ENCODE measurements at regions not wholly inside any gene's neighbourhood (a gene's known extent, or its start where the extent isn't known, plus 50 kb on each side); places are given as distances from the start of the nearest gene placed in this dataset.

GRCh38 chrX:7220121-7220520 lies 72.2 kb upstream of the PUDP start:
- Histone ChIP-seq H3K4me1 (ENCODE audit: control extremely low read depth in 1 of 4, control insufficient read depth in 4 of 4, insufficient read depth in 4 of 4, low read length in 3 of 4) (no peaks in the 10 kb centered on the region), H3K27ac (ENCODE audit: insufficient read depth in 1 of 2, low read depth in 1 of 2, low read length in 2 of 2, poor library complexity in 1 of 2, severe bottlenecking in 2 of 2) (no peak overlapping the region), H3K9me3 (ENCODE audit: control extremely low read depth in 1 of 5, control insufficient read depth in 4 of 5, insufficient read depth in 2 of 5, low read depth in 1 of 5, low read length in 4 of 5) (no peaks in the 10 kb centered on the region), H3K4me3 (ENCODE audit: control insufficient read depth in 1 of 7, extremely low read depth in 1 of 7, insufficient read depth in 4 of 7, low read depth in 2 of 7, low read length in 6 of 7) (no peak overlapping the region), H3K27me3 (replicated peaks in 2 of 5; ENCODE audit: control insufficient read depth in 4 of 5, insufficient read depth in 5 of 5, low read length in 4 of 5) (no peaks in the 10 kb centered on the region), H3K36me3 (ENCODE audit: control insufficient read depth in 4 of 4, insufficient read depth in 4 of 4, low read length in 3 of 4) (no peaks in the 10 kb centered on the region)
- POLR2A ChIA-PET = no interaction called here
- DNase-seq = no peak
- WGBS (ENCODE audit: insufficient coverage) = 83% methylated on average over 2 of the region's 10 CpGs
- CTCF ChIA-PET = no interaction called here

- no peaks in the 10 kb centered on the region for H3K27me3 ChIP-seq (replicated peaks in 2 of 5; ENCODE audit: control insufficient read depth in 4 of 5, insufficient read depth in 5 of 5, low read length in 4 of 5)
- CTCF ChIA-PET = no interaction called here
- no peaks in the 10 kb centered on the region for H3K36me3 ChIP-seq (ENCODE audit: control insufficient read depth in 4 of 4, insufficient read depth in 4 of 4, low read length in 3 of 4)
- H3K4me1 ChIP-seq (ENCODE audit: control extremely low read depth in 1 of 4, control insufficient read depth in 4 of 4, insufficient read depth in 4 of 4, low read length in 3 of 4) = no peaks in the 10 kb centered on the region
- no peak for DNase-seq
- POLR2A ChIA-PET = no interaction called here
- no peak overlapping the region for H3K4me3 ChIP-seq (ENCODE audit: control insufficient read depth in 1 of 7, extremely low read depth in 1 of 7, insufficient read depth in 4 of 7, low read depth in 2 of 7, low read length in 6 of 7)
- H3K9me3 ChIP-seq (ENCODE audit: control extremely low read depth in 1 of 5, control insufficient read depth in 4 of 5, insufficient read depth in 2 of 5, low read depth in 1 of 5, low read length in 4 of 5) = no peaks in the 10 kb centered on the region
- H3K27ac ChIP-seq (ENCODE audit: insufficient read depth in 1 of 2, low read depth in 1 of 2, low read length in 2 of 2, poor library complexity in 1 of 2, severe bottlenecking in 2 of 2) = no peak overlapping the region
- WGBS (ENCODE audit: insufficient coverage) = 82% methylated on average over 6 of the region's 7 CpGs
Observed at GRCh38 chrX:7219153-7219705, 71.3 kb upstream of the PUDP start.

- no peaks in the 10 kb centered on the region for H3K4me1 ChIP-seq (ENCODE audit: control extremely low read depth in 1 of 4, control insufficient read depth in 4 of 4, insufficient read depth in 4 of 4, low read length in 3 of 4)
- no peak overlapping the region for H3K4me3 ChIP-seq (ENCODE audit: control insufficient read depth in 1 of 7, extremely low read depth in 1 of 7, insufficient read depth in 4 of 7, low read depth in 2 of 7, low read length in 6 of 7)
- no peaks in the 10 kb centered on the region for H3K36me3 ChIP-seq (ENCODE audit: control insufficient read depth in 4 of 4, insufficient read depth in 4 of 4, low read length in 3 of 4)
- H3K27me3 ChIP-seq (replicated peaks in 2 of 5; ENCODE audit: control insufficient read depth in 4 of 5, insufficient read depth in 5 of 5, low read length in 4 of 5) = no peaks in the 10 kb centered on the region
- no peak for DNase-seq
- no peak overlapping the region for H3K27ac ChIP-seq (ENCODE audit: insufficient read depth in 1 of 2, low read depth in 1 of 2, low read length in 2 of 2, poor library complexity in 1 of 2, severe bottlenecking in 2 of 2)
- no peaks in the 10 kb centered on the region for H3K9me3 ChIP-seq (ENCODE audit: control extremely low read depth in 1 of 5, control insufficient read depth in 4 of 5, insufficient read depth in 2 of 5, low read depth in 1 of 5, low read length in 4 of 5)
- WGBS (ENCODE audit: insufficient coverage) = 100% methylated on average over 4 of the region's 8 CpGs
- ChIA-PET CTCF (no interaction called here), POLR2A (no interaction called here)
Observed at GRCh38 chrX:7218321-7219152, 70.6 kb upstream of the PUDP start.

GRCh38 chrX:7216981-7217587 lies 69.1 kb upstream of the PUDP start:
- Histone ChIP-seq H3K4me3 (ENCODE audit: control insufficient read depth in 1 of 7, extremely low read depth in 1 of 7, insufficient read depth in 4 of 7, low read depth in 2 of 7, low read length in 6 of 7) (no peak overlapping the region), H3K36me3 (ENCODE audit: control insufficient read depth in 4 of 4, insufficient read depth in 4 of 4, low read length in 3 of 4) (no peaks in the 10 kb centered on the region), H3K27me3 (replicated peaks in 2 of 5; ENCODE audit: control insufficient read depth in 4 of 5, insufficient read depth in 5 of 5, low read length in 4 of 5) (no peaks in the 10 kb centered on the region), H3K4me1 (ENCODE audit: control extremely low read depth in 1 of 4, control insufficient read depth in 4 of 4, insufficient read depth in 4 of 4, low read length in 3 of 4) (no peaks in the 10 kb centered on the region), H3K27ac (ENCODE audit: insufficient read depth in 1 of 2, low read depth in 1 of 2, low read length in 2 of 2, poor library complexity in 1 of 2, severe bottlenecking in 2 of 2) (no peak overlapping the region), H3K9me3 (ENCODE audit: control extremely low read depth in 1 of 5, control insufficient read depth in 4 of 5, insufficient read depth in 2 of 5, low read depth in 1 of 5, low read length in 4 of 5) (no peaks in the 10 kb centered on the region)
- POLR2A ChIA-PET = no interaction called here
- 93% methylated on average over 5 of the region's 6 CpGs for WGBS (ENCODE audit: insufficient coverage)
- no peak for DNase-seq
- CTCF ChIA-PET = no interaction called here

- Histone ChIP-seq H3K36me3 (ENCODE audit: control insufficient read depth in 4 of 4, insufficient read depth in 4 of 4, low read length in 3 of 4) (no peaks in the 10 kb centered on the region), H3K27me3 (replicated peaks in 2 of 5; ENCODE audit: control insufficient read depth in 4 of 5, insufficient read depth in 5 of 5, low read length in 4 of 5) (no peaks in the 10 kb centered on the region), H3K9me3 (ENCODE audit: control extremely low read depth in 1 of 5, control insufficient read depth in 4 of 5, insufficient read depth in 2 of 5, low read depth in 1 of 5, low read length in 4 of 5) (no peaks in the 10 kb centered on the region), H3K4me1 (ENCODE audit: control extremely low read depth in 1 of 4, control insufficient read depth in 4 of 4, insufficient read depth in 4 of 4, low read length in 3 of 4) (no peaks in the 10 kb centered on the region), H3K4me3 (ENCODE audit: control insufficient read depth in 1 of 7, extremely low read depth in 1 of 7, insufficient read depth in 4 of 7, low read depth in 2 of 7, low read length in 6 of 7) (no peak overlapping the region), H3K27ac (ENCODE audit: insufficient read depth in 1 of 2, low read depth in 1 of 2, low read length in 2 of 2, poor library complexity in 1 of 2, severe bottlenecking in 2 of 2) (no peak overlapping the region)
- POLR2A ChIA-PET = no interaction called here
- DNase-seq = no peak
- CTCF ChIA-PET = no interaction called here
Observed at GRCh38 chrX:7215842-7216241, 67.9 kb upstream of the PUDP start.

GRCh38 chrX:7214251-7214650 lies 66.3 kb upstream of the PUDP start:
- H3K27ac ChIP-seq (ENCODE audit: insufficient read depth in 1 of 2, low read depth in 1 of 2, low read length in 2 of 2, poor library complexity in 1 of 2, severe bottlenecking in 2 of 2) = no peak overlapping the region
- H3K36me3 ChIP-seq (ENCODE audit: control insufficient read depth in 4 of 4, insufficient read depth in 4 of 4, low read length in 3 of 4) = no peaks in the 10 kb centered on the region
- CTCF ChIA-PET = no interaction called here
- no peak overlapping the region for H3K4me3 ChIP-seq (ENCODE audit: control insufficient read depth in 1 of 7, extremely low read depth in 1 of 7, insufficient read depth in 4 of 7, low read depth in 2 of 7, low read length in 6 of 7)
- no peaks in the 10 kb centered on the region for H3K27me3 ChIP-seq (replicated peaks in 2 of 5; ENCODE audit: control insufficient read depth in 4 of 5, insufficient read depth in 5 of 5, low read length in 4 of 5)
- no peak for DNase-seq
- no peaks in the 10 kb centered on the region for H3K4me1 ChIP-seq (ENCODE audit: control extremely low read depth in 1 of 4, control insufficient read depth in 4 of 4, insufficient read depth in 4 of 4, low read length in 3 of 4)
- WGBS (ENCODE audit: insufficient coverage) = 88% methylated on average over 1 of the region's 2 CpGs
- POLR2A ChIA-PET = no interaction called here
- no peaks in the 10 kb centered on the region for H3K9me3 ChIP-seq (ENCODE audit: control extremely low read depth in 1 of 5, control insufficient read depth in 4 of 5, insufficient read depth in 2 of 5, low read depth in 1 of 5, low read length in 4 of 5)

- Histone ChIP-seq H3K4me3 (ENCODE audit: control insufficient read depth in 1 of 7, extremely low read depth in 1 of 7, insufficient read depth in 4 of 7, low read depth in 2 of 7, low read length in 6 of 7) (no peak overlapping the region), H3K27ac (ENCODE audit: insufficient read depth in 1 of 2, low read depth in 1 of 2, low read length in 2 of 2, poor library complexity in 1 of 2, severe bottlenecking in 2 of 2) (no peak overlapping the region), H3K27me3 (replicated peaks in 2 of 5; ENCODE audit: control insufficient read depth in 4 of 5, insufficient read depth in 5 of 5, low read length in 4 of 5) (no peaks in the 10 kb centered on the region), H3K9me3 (ENCODE audit: control extremely low read depth in 1 of 5, control insufficient read depth in 4 of 5, insufficient read depth in 2 of 5, low read depth in 1 of 5, low read length in 4 of 5) (no peaks in the 10 kb centered on the region), H3K36me3 (ENCODE audit: control insufficient read depth in 4 of 4, insufficient read depth in 4 of 4, low read length in 3 of 4) (no peaks in the 10 kb centered on the region), H3K4me1 (ENCODE audit: control extremely low read depth in 1 of 4, control insufficient read depth in 4 of 4, insufficient read depth in 4 of 4, low read length in 3 of 4) (no peaks in the 10 kb centered on the region)
- peak in 2 of 3 donors; percentile 5 to 19 for DNase-seq
- WGBS (ENCODE audit: insufficient coverage) = no CpG with 5 or more reads among the region's 2 CpGs
- ChIA-PET POLR2A (no interaction called here), CTCF (no interaction called here)
Observed at GRCh38 chrX:7205037-7205577, 57.2 kb upstream of the PUDP start.

Data from common myeloid progenitor, CD34-positive (primary cell).